ENCODE measurements at regions not wholly inside any gene's neighbourhood (a gene's known extent, or its start where the extent isn't known, plus 50 kb on each side); places are given as distances from the start of the nearest gene placed in this dataset.

DNA sequence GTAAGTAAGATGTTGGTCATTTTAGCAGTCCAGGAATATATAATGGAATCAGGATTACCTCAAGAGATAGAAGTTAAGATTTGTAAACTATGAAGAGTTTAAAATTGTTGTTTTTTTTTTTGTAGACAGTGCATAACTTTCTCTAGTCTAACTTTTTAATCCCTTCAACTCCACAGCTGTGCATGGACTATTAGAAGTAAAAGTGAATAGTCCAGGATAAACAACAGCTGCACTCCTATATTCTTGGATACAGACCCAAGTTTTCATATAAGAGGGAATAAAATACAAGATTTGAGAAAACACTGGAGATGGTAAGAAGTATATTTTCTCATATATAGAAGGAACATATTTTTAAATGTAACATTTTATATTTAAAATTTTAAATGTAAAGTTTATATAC lies 1509.9 kb downstream of the SLITRK5 start:
- Histone ChIP-seq H3K4me1 (no peaks in the 10 kb centered on the region), H3K27ac (no peak overlapping the region), H3K36me3 (no peaks in the 10 kb centered on the region), H3K4me3 (no peak overlapping the region), H3K9me3 (no peaks in the 10 kb centered on the region), H3K27me3 (no peaks in the 10 kb centered on the region)
- intact Hi-C loops (cut with DNase I) = no loop called here
- TF ChIP-seq POLR2A (IDR thresholded peaks at IDR 0.05) (no peak), CTCF (IDR thresholded peaks at IDR 0.05) (no peak), POLR2AphosphoS5 (IDR thresholded peaks at IDR 0.05; ENCODE audit: insufficient read depth in 1 of 2, low read depth in 1 of 2) (no peak)
- DNase-seq (ENCODE audit: extremely low spot score in 2 of 2) = no peak

DNA sequence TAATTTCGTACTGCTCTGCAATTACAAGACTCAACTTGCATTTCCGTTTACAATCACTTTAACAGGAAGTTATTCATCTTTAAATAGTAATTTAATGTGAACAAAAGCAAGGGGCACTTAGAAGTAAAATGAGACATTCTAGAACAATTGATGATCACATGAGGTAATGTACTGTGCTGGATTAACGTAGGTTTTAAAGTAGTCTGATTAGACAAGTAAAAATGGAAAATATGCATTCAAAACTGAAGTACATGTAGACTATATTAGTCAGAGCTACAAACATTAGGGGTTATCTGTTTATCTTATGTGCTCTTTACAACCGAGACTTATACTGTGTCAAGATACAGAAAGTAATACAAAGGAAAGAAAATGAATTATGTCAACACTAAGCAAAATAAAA lies 1528.0 kb downstream of the SLITRK5 start:
- H3K4me1 ChIP-seq = no peaks in the 10 kb centered on the region
- TF ChIP-seq POLR2AphosphoS5 (IDR thresholded peaks at IDR 0.05; ENCODE audit: insufficient read depth in 1 of 2, low read depth in 1 of 2) (no peak), CTCF (IDR thresholded peaks at IDR 0.05) (no peak), POLR2A (IDR thresholded peaks at IDR 0.05) (no peak)
- H3K4me3 ChIP-seq = no peak overlapping the region
- H3K27me3 ChIP-seq = no peaks in the 10 kb centered on the region
- intact Hi-C loops (cut with DNase I) = no loop called here
- DNase-seq (ENCODE audit: extremely low spot score in 2 of 2) = no peak
- H3K27ac ChIP-seq = no peak overlapping the region
- no peaks in the 10 kb centered on the region for H3K36me3 ChIP-seq
- H3K9me3 ChIP-seq = no peaks in the 10 kb centered on the region

DNA sequence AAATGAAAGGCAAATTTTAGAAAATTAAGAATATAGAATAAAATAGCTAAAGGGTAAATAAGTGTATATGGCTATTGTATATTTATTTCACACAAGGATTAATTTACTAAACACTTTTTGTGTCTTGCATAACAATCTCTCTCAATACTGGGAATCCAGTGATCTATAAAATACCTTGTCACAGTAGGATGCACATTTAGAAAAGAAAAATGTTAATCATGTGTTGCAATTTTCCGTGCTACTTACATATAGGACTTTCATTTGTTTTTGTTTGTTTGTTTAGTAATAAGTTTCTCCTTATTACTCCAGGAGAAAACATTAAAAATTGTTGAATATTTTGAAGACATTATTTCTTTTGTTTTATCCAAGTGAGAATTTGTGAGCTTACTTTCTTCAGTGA lies 1533.3 kb downstream of the SLITRK5 start:
- H3K9me3 ChIP-seq = no peaks in the 10 kb centered on the region
- H3K4me3 ChIP-seq = no peak overlapping the region
- H3K27ac ChIP-seq = no peak overlapping the region
- H3K36me3 ChIP-seq = no peaks in the 10 kb centered on the region
- intact Hi-C loops (cut with DNase I) = no loop called here
- no peak for DNase-seq (ENCODE audit: extremely low spot score in 2 of 2)
- TF ChIP-seq CTCF (IDR thresholded peaks at IDR 0.05) (no peak), POLR2A (IDR thresholded peaks at IDR 0.05) (no peak)
- no peaks in the 10 kb centered on the region for H3K27me3 ChIP-seq
- H3K4me1 ChIP-seq = no peaks in the 10 kb centered on the region

DNA sequence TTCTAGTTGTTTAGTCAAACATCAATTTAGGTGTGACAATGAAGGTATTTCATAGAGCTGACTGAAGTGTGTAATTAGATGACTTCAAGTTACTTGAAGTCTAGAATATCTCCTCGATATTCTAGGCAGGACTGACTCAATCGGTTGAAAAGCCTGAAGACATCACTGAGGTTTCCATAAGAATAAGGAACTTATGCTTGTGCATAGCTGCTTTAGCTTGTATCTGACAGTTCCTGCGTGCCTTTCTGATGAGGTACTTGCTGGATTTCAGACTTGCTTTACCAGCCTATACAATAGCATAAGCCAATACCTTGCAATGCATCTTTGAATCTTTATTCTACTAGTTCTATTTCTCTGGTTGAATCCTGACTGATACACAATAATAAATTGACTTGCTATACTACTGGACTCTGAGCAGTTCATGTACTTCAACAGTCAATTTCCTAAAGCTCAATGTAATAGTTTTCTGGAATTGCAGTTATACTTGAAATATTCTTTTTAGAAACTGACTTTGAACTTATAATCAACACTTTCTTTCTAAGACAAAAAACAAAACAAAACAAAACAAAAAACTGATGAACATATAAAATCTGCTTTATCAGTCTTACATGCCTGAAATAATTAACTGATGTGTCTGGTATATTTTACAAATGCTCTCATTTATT lies 1534.8 kb downstream of the SLITRK5 start:
- no peak overlapping the region for H3K27ac ChIP-seq
- TF ChIP-seq POLR2A (IDR thresholded peaks at IDR 0.05) (no peak), CTCF (IDR thresholded peaks at IDR 0.05) (no peak), POLR2AphosphoS5 (IDR thresholded peaks at IDR 0.05; ENCODE audit: insufficient read depth in 1 of 2, low read depth in 1 of 2) (no peak)
- no peaks in the 10 kb centered on the region for H3K4me1 ChIP-seq
- no peak overlapping the region for H3K4me3 ChIP-seq
- no peaks in the 10 kb centered on the region for H3K36me3 ChIP-seq
- H3K27me3 ChIP-seq = no peaks in the 10 kb centered on the region
- intact Hi-C loops (cut with DNase I) = no loop called here
- H3K9me3 ChIP-seq = no peaks in the 10 kb centered on the region
- DNase-seq (ENCODE audit: extremely low spot score in 2 of 2) = no peak

DNA sequence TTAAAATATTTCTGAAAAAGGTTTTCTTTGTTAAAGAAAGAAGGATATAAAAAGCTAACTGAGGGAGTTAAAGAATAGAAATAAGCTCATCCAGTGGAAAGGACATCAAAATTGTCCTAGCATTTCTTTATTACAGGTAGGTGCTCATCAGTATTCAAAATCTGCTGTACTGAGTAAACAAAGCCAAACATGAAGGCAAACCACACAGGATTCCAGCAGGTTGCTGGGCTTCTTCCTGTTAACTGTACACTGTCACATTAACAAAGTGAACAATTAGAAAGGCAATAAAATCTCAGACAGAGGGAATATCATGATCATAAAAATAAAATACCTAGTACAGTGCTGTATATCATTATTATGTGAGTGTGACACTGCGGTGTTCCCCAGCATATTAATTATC lies 1541.0 kb downstream of the SLITRK5 start:
- no peak for TF ChIP-seq POLR2A (IDR thresholded peaks at IDR 0.05)
- no peak for TF ChIP-seq CTCF (IDR thresholded peaks at IDR 0.05)
- TF ChIP-seq POLR2AphosphoS5 (IDR thresholded peaks at IDR 0.05; ENCODE audit: insufficient read depth in 1 of 2, low read depth in 1 of 2) = no peak
- H3K27ac ChIP-seq = no peak overlapping the region
- no peaks in the 10 kb centered on the region for H3K4me1 ChIP-seq
- no peaks in the 10 kb centered on the region for H3K36me3 ChIP-seq
- intact Hi-C loops (cut with DNase I) = no loop called here
- no peak overlapping the region for H3K4me3 ChIP-seq
- H3K9me3 ChIP-seq = no peaks in the 10 kb centered on the region
- DNase-seq (ENCODE audit: extremely low spot score in 2 of 2) = no peak
- no peaks in the 10 kb centered on the region for H3K27me3 ChIP-seq

Measured in vagina (tissue), 2 donors.